ENCODE measurements at regions not wholly inside any gene's neighbourhood (a gene's known extent, or its start where the extent isn't known, plus 50 kb on each side); places are given as distances from the start of the nearest gene placed in this dataset.

- H3K4me2 ChIP-seq (ENCODE audit: control insufficient read depth, extremely low read depth, insufficient read depth, low read depth, low read length): no peak overlapping the region
- no peaks in the 10 kb centered on the region for H4K20me1 ChIP-seq (ENCODE audit: control insufficient read depth, extremely low read depth, insufficient read depth, low read length)
- H3K9ac ChIP-seq (ENCODE audit: control insufficient read depth, extremely low read depth, insufficient read depth, low read length): no peak overlapping the region
- H3K4me1 ChIP-seq (ENCODE audit: control insufficient read depth, extremely low read depth, insufficient read depth, low read length): no peaks in the 10 kb centered on the region
- dilution Hi-C loops (cut with MboI; ENCODE audit: extremely low pct_ligation_motif_present, low sequenced_read_pairs): no loop called here
- no peak for DNase-seq (ENCODE audit: low read depth, low spot score)
- no peak for TF ChIP-seq CTCF (optimal IDR thresholded peaks at IDR 0.05 in 1 of 3, IDR thresholded peaks at IDR 0.05 in 1 of 3, conservative IDR thresholded peaks at IDR 0.05 in 1 of 3; ENCODE audit: extremely low read depth in 1 of 3, insufficient read depth in 2 of 3, low read length in 3 of 3)
- no peaks in the 10 kb centered on the region for H3K9me3 ChIP-seq (ENCODE audit: control insufficient read depth, low read depth, low read length)
- no peaks in the 10 kb centered on the region for H3K9me1 ChIP-seq (ENCODE audit: control insufficient read depth, extremely low read depth, insufficient read depth, low read length)
- H3K27me3 ChIP-seq (ENCODE audit: control insufficient read depth, extremely low read depth, insufficient read depth, low read length): no peaks in the 10 kb centered on the region
- no peak overlapping the region for H3K4me3 ChIP-seq (ENCODE audit: control insufficient read depth in 2 of 3, extremely low read depth in 1 of 3, insufficient read depth in 2 of 3, low read depth in 1 of 3, low read length in 3 of 3)
- H3K27ac ChIP-seq (ENCODE audit: control insufficient read depth, insufficient read depth, low read length): no peak overlapping the region
- H3K36me3 ChIP-seq (ENCODE audit: control insufficient read depth in 2 of 2, extremely low read depth in 1 of 2, insufficient read depth in 2 of 2, low read length in 2 of 2): no peaks in the 10 kb centered on the region
- FAIRE-seq: no peak
- no peak overlapping the region for H2AFZ ChIP-seq (ENCODE audit: control insufficient read depth, low read length)
- no peaks in the 10 kb centered on the region for H3K79me2 ChIP-seq (ENCODE audit: control insufficient read depth, insufficient read depth, low read length)
Measured at GRCh38 chr5:147049764-147050163, 171.2 kb upstream of the PPP2R2B start.

- no peaks in the 10 kb centered on the region for H3K9me3 ChIP-seq (ENCODE audit: control insufficient read depth, low read depth, low read length)
- no peak overlapping the region for H3K4me3 ChIP-seq (ENCODE audit: control insufficient read depth in 2 of 3, extremely low read depth in 1 of 3, insufficient read depth in 2 of 3, low read depth in 1 of 3, low read length in 3 of 3)
- H3K27me3 ChIP-seq (ENCODE audit: control insufficient read depth, extremely low read depth, insufficient read depth, low read length): no peaks in the 10 kb centered on the region
- no peaks in the 10 kb centered on the region for H3K4me1 ChIP-seq (ENCODE audit: control insufficient read depth, extremely low read depth, insufficient read depth, low read length)
- H3K79me2 ChIP-seq (ENCODE audit: control insufficient read depth, insufficient read depth, low read length): no peaks in the 10 kb centered on the region
- no peaks in the 10 kb centered on the region for H3K9me1 ChIP-seq (ENCODE audit: control insufficient read depth, extremely low read depth, insufficient read depth, low read length)
- FAIRE-seq (no peak), DNase-seq (ENCODE audit: low read depth, low spot score) (no peak)
- dilution Hi-C loops (cut with MboI; ENCODE audit: extremely low pct_ligation_motif_present, low sequenced_read_pairs): no loop called here
- no peaks in the 10 kb centered on the region for H4K20me1 ChIP-seq (ENCODE audit: control insufficient read depth, extremely low read depth, insufficient read depth, low read length)
- no peak overlapping the region for H3K9ac ChIP-seq (ENCODE audit: control insufficient read depth, extremely low read depth, insufficient read depth, low read length)
- TF ChIP-seq CTCF (optimal IDR thresholded peaks at IDR 0.05 in 1 of 3, IDR thresholded peaks at IDR 0.05 in 1 of 3, conservative IDR thresholded peaks at IDR 0.05 in 1 of 3; ENCODE audit: extremely low read depth in 1 of 3, insufficient read depth in 2 of 3, low read length in 3 of 3) (no peak), EZH2 (IDR thresholded peaks at IDR 0.05; ENCODE audit: low read length) (no peak)
- no peak overlapping the region for H3K27ac ChIP-seq (ENCODE audit: control insufficient read depth, insufficient read depth, low read length)
- no peaks in the 10 kb centered on the region for H3K36me3 ChIP-seq (ENCODE audit: control insufficient read depth in 2 of 2, extremely low read depth in 1 of 2, insufficient read depth in 2 of 2, low read length in 2 of 2)
- no peak overlapping the region for H3K4me2 ChIP-seq (ENCODE audit: control insufficient read depth, extremely low read depth, insufficient read depth, low read depth, low read length)
- no peak overlapping the region for H2AFZ ChIP-seq (ENCODE audit: control insufficient read depth, low read length)
Measured at GRCh38 chr5:147050172-147050571, 171.6 kb upstream of the PPP2R2B start.
